GM12892 (cell line): ENCODE measurements at regions not wholly inside any gene's neighbourhood (a gene's known extent, or its start where the extent isn't known, plus 50 kb on each side); places are given as distances from the start of the nearest gene placed in this dataset.

Source experiments
- POLR2A ChIP-seq: IDR thresholded peaks from 2 replicates; pipeline ENCODE4 v1.6.1; 2011; ENCODE audit warnings: low read depth, low read length, control low read depth
- POLR2AphosphoS5 ChIP-seq: IDR thresholded peaks from 2 replicates; pipeline ENCODE4 v1.6.1; 2011; ENCODE audit warnings: low read depth, low read length, control low read depth
- TAF1 ChIP-seq: IDR thresholded peaks from 2 replicates; pipeline ENCODE4 v1.6.1; 2011; ENCODE audit warnings: low read depth, mild to moderate bottlenecking, control low read depth, low read length, borderline replicate concordance

DNA sequence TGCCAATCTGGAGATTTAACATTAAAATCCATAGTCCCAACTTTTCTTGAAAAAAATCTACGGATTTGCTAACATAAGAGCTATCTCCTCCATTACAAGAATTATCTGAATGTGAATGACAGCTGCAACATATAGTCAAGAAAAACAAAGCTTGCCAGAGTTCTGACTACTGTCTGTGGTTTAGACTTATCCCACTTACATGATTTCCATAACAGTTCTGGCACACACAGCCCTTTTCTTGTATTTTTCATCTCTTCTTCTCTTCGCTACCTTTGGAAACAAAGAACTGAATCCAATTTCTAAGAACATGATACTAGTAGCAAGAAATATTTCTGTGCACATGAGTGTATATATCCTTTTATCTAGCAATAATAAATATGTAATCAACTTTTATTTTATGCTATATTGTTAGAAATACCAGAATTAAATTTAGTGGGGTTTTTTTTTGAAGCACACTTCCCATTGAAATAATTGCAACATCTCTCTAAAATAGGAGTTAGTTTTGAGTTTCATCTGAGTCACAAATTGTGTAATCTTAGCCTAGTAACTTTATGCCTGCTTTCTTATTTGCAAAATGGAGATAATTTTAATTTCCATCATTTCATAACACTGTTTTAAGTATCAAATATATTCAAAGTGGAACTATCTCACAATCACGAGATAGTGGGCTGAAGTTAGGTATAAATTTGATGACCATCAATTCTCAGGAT is 1217.6 kb downstream of the JRKL start:
- TF ChIP-seq POLR2A (no peak), POLR2AphosphoS5 (no peak), TAF1 (no peak)
